HG02588 (cell line): ENCODE measurements at regions not wholly inside any gene's neighbourhood (a gene's known extent, or its start where the extent isn't known, plus 50 kb on each side); places are given as distances from the start of the nearest gene placed in this dataset.

ENCODE experiments used
- ATAC-seq: cut with Tn5 transposase; IDR thresholded peaks from one replicate; pipeline ENCODE4 v1.9.1; 2021; ENCODE audit warnings: mild to moderate bottlenecking, moderate library complexity; ENCODE audit not compliant: unreplicated experiment

DNA sequence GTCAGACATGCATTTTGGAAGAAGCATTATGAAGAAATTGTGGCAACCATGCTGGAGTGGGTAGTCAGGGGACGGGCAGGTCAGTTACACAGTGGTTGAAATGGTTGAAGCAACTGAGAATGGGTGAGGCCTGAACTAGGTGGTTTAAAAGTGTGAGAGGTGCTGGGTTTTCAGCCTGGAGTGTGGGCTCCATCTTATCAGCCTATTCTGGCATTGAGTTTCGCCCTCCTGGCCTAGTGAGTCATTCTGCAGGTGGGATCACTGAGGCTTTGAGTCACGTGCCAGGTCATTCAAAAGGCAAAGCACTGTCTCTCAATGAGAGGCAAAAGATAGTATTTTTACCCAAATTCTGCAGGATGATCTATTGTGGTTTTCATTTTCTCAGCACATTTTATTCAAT lies 181.9 kb upstream of the CHD6 start:
- no peak for ATAC-seq

DNA sequence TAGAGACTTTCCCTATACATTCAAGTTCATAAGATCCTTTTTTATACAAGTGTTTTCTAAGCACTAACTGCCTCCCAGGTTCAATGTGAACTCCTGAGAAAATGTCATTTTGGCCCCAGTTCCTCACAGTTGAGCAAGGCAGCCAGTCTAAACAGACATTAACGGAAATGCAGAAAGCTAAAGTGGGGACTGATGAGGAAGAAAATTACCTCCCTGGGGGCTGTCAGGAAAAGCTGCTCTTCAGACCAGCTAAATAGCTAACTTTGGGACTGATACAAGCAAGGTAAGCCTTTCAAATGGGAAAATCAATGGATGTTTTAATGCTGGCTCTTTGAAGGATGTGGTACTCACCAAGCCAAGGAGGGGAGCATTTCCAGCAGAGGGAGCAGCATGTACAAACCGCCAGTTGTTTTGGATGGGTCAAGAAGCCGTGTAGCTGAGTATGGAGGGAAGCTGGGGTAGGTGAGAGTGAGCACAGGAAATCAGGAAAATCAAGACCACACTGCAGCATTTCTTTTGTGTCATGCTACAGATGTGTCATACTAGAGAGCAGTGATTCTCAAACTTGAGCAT lies 180.8 kb upstream of the CHD6 start:
- ATAC-seq = no peak

GRCh38 chr20:41786158-41786557 lies 168.0 kb upstream of the CHD6 start:
- ATAC-seq = no peak

- ATAC-seq = no peak
These were observed 166.2 kb upstream of the CHD6 start for GRCh38 chr20:41784209-41784958.

DNA sequence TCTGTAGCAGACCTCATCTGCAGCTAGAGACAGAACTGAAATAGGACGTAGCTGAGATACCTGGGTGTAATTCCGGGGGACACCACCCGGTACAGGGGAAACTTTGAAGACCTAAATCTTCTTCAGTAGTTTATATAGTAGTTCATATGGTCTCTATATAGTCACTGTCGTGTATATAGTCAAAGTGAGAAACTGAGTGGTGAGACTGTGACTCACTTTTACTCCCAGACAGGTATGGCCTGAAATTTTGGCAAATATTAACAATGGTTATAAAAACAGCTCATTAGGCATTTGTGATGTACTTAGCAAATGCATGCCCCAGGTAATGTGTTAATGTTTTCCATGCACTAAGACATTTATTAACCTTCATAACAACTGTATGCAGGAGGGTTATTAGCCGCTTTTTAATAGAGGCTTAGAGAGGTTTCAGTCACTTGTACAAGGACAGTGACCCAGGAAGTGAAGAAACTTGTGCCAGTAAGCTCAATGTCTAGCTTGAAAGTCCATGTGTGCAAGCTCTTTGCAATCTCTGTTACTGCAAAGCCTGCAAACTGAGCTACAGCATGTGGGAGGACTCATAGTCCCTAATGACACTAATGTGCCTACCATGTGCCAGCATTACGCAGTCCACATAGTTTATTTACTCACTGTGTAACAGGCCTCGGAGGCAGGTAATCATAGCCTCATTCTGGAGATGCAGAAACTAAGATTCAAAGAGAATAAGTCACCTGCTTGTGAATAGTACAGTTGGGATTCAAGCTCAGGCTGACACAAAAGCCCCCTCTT lies 165.4 kb upstream of the CHD6 start:
- ATAC-seq = no peak

DNA sequence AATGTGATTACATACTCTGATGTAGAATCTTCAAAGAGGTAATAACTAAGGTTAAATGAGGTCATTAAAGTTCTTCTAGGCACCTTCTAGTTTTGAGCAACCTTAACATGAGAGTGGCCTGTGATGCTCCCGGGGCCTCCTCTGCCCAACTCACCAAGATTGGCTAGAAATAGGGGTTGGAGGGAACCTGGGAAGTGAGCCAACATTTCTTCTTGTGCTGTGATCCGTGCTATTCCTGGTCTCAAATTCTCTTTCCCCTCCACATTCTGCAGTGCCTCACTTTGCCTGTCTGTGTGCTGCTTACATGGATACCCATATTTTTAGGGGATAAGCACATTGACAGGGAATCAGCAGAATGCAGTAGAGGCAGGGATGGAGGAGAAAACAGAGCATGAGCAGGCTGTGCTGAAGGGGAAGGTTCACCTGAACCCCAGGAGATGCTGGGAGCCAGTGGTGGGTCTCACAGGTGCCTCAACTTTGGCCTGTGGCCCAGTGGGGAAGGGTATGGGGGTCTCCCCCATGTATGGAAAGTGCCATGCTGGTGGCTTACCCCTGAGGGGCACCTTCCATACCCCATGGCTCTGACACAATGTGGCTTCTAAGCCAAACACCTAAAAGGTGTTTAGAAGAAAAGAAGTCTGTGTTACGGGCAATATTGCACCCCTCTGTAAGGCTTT lies 164.7 kb upstream of the CHD6 start:
- ATAC-seq = no peak

DNA sequence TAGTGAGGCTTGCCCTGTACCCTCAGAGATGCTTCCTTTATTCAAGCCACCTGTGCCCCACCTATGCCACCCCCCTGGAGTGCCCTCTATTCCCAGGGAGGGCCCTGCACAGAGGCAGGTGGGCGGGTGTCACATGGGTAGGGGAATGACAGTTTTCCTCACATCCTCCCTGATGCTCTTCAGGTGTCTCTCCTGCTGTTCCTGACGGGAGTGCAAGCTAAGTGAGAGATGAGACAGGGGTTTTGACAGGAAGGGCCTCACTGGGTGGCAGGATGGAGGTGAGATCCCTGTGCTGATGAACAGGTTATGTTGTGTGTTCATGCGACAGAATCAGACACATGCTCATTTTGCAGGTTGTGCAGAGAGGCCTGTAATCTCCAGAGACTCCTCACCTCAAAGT lies 164.1 kb upstream of the CHD6 start:
- no peak for ATAC-seq

DNA sequence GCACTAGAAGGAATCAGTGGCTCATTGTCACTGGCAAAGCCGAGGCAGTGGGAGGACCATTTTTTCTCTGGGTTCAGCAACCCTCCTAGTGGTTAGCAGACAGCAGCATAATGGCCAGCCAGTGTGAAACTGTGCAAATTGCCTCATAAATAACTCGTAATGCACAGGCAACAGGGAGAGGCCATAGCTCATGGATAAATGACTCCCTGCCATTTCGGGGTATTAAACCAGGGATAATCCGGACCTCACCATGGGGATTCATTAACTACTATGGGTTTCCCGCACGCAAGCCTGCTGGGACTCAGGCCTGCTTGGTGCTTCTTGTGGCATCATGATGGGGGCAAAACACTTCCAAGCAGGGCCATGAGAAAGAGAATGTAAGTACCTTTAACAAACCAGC lies 158.2 kb upstream of the CHD6 start:
- no peak for ATAC-seq

DNA sequence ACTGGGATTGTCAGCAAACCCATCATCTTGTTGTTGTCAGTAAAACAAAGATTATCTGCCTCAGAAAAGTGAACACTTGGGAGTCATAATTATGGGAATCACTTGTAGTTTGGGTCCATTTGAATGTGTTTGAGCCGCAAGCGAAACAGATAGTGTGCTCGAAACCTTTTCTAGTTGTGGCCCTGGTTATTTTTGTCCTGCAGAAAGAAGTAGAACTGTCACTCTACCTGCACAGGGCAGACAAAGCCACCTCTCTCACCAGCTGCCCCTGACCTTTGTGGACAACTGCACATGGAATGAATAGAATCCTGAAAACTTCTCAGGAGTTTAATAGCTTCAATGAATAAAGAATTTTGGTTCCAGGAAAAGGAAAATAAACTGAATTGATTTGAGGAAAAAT lies 156.1 kb upstream of the CHD6 start:
- no peak for ATAC-seq

- ATAC-seq = no peak
These were observed 152.8 kb upstream of the CHD6 start for GRCh38 chr20:41770965-41771364.

GRCh38 chr20:41770427-41770826 lies 152.2 kb upstream of the CHD6 start:
- no peak for ATAC-seq

DNA sequence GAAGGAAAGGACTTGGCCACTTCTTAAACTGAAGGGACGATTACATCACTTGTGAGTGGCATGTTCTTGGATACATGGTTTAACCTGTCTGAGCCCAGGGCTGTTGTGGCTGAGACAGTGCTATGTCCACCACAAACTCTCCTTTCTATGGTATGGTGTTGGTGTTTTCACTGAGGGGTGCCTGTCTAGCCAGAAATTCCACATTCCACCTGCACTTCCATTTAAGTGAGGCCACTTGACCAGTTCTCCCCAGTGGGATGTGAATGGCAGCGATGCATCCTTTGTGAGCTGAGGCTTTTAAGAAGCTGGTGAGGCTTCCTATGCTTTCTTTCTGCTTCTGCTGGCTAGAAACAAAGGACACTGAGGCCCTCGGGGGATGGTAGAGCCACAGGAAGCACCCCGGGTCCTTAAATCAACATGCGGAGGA lies 151.4 kb upstream of the CHD6 start:
- no peak for ATAC-seq

DNA sequence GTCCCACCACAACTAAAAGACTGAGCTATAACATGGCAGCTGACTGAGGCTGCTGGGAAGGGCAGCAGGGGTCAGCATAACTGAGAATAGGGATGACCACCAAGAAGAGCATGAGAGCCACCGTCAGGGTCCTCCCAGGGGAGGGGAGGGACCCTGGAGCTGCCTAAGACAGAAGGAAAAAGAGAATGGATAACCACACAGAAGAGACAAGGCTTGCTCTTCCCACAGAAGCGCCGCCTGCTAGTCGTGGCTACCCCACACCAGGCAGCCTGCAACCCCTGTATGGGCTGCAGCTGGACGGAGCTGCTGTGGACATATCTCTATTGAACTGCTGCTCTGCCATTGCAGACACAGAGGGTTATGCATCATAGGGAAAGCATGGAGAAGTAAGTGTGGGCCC lies 132.0 kb upstream of the CHD6 start:
- ATAC-seq = no peak

- no peak for ATAC-seq
These were observed 130.8 kb upstream of the CHD6 start for GRCh38 chr20:41748756-41749582.

DNA sequence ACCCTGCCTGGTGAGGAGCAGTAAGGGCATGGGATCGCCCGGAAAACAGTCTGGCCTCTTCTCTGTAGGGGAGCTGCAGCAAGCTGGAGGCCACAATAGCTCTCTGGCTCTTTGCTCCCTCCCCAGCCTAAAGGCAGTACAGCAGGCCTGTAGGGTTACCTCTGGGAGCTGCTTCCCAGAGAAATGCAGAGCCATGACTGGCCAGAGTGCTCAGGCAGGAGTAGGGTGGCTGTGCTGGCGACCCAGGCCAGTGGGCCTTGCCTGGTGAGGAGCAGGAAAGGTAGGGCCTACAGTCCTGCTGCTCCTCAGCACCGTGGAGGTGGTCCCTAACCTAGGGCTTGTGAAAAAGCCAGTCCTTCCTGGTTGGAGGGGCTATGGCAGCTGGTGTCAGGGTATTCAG lies 129.9 kb upstream of the CHD6 start:
- no peak for ATAC-seq

DNA sequence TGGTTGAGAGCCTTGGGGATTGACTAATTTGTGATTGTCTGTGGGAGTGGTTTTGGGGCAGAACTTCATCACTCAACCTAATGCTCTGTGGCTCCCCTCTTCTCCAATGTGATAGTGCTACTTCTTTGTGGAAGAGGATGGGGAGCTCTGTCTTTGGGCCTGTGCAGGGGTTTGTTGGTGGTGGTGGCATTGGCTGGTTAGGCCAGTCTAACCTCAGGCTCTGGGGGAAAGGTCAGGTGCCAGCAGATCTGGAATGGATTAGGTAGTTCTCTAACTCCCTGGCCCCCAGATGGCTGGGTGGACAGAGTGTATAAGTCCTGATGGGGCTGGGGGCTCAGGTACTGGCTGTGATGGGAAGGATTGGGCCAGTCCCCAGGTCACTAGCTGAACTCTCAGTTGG lies 129.0 kb upstream of the CHD6 start:
- no peak for ATAC-seq

GRCh38 chr20:41746635-41747034 lies 128.5 kb upstream of the CHD6 start:
- ATAC-seq = no peak

- ATAC-seq = no peak
These were observed 120.5 kb upstream of the CHD6 start for GRCh38 chr20:41738604-41739206.

- no peak for ATAC-seq
These were observed 117.8 kb upstream of the CHD6 start for GRCh38 chr20:41735949-41736348.

DNA sequence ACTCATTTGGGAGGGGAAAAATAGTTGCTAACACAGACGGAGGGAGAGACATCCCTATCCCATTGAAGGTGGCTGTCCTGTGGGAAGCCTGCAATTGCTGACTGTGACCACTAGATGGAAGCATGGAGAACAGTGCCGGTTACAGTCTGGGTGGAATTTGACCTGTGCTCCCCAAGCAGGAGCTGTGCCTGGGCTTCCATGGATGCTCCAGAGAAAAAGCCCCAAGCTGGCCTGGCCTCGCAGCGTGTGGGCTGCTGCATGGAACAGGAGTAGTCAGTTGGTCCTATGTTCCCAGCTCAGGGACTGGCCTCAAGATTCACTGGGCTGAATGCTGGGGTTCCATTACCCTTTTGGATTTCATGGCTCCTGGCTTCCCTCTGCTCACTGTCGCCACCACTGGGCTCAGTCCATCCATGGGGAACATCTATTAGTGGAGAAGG lies 116.3 kb upstream of the CHD6 start:
- no peak for ATAC-seq
